Pons (tissue), 1 donor: ENCODE measurements at regions not wholly inside any gene's neighbourhood (a gene's known extent, or its start where the extent isn't known, plus 50 kb on each side); places are given as distances from the start of the nearest gene placed in this dataset.
"Not testable (repeated sequence)": the region's sequence is repeated elsewhere in the genome, so short reads cannot be mapped to it uniquely, and the experiment has no call there.

Experiments used
- DNase-seq: peaks from one replicate; pipeline ENCODE4 v3.0.0-alpha.2; 2016; ENCODE audit warnings: low spot score

GRCh38 chr9:36461323-36461722, 61.3 kb upstream of the RNF38 start:
- peak; percentile 81 for DNase-seq

DNA sequence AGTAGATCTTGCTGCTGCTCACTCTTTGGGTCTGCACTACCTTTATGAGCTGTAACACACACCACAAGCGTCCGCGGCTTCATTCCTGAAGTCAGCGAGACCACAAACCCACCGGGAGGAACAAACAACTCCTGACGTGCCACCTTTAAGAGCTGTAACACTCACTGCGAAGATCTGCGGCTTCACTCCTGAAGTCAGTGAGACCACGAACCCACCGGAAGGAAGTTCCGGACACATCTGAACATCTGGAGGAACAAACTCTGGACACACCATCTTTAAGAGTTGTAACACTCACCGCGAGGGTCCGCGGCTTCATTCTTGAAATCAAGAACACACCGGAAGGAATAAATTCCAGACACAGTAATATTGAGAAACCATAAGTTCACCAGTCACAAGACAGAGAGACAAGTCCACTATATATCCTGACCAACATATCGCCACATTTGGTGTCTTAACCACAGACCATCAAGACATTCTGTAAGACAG, 58.4 kb upstream of the RNF38 start:
- not testable (repeated sequence) for DNase-seq

- DNase-seq: no peak
Measured at GRCh38 chr9:36457836-36458429, 57.9 kb upstream of the RNF38 start.

GRCh38 chr9:36456480-36457065, 56.5 kb upstream of the RNF38 start:
- DNase-seq: no peak

DNA sequence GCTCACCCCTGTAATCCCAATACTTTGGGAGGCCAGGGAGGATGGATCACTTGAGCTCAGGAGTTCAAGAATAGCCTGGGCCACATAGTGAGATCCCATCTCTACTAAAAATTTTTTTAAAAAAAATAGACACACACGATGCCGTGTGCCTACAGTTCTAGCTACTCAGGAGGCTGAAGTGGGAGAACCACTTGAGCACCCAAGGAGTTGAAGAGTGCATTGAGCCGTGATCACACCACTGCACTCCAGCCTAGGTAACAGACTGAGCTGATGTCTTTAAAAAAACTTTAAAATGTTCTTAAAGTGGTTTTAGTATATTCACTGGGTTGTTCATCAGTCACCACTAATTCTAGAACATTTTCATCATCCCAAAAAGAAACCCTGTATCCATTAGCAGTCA, 51.9 kb upstream of the RNF38 start:
- DNase-seq: no peak

DNA sequence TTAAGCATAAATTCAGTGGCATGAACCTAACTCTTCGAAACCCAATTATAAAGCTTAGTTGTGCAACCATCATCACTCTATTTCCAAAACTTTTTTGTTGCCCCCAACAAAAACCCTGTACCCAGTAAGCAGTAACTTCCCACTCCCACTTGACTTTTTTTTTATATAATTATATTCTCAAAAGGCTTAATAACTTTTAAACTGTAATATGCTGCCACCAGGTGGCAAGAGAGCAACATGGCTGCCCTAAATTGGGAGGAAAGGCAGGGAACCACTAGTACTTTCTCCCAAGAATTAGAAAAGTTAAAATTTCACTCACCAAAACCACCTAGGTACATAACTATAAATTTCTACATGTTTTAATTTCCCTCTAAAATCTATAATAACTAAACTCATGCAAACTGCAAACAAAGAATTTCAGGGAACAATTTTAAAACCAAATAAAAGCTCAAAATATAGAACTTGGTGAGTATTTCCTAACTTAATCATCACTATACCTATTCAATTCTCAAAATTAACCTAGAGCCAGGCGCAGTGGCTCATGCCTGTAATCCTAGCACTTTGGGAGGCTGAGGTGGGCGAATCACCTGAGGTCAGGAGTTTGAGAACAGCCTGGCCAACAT, 50.2 kb upstream of the RNF38 start:
- peak; percentile 84 for DNase-seq
